ENCODE measurements at regions not wholly inside any gene's neighbourhood (a gene's known extent, or its start where the extent isn't known, plus 50 kb on each side); places are given as distances from the start of the nearest gene placed in this dataset.

- H3K4me3 ChIP-seq (ENCODE audit: low read depth in 2 of 2, low read length in 2 of 2): no peak overlapping the region
- in situ Hi-C loops (cut with HindIII; ENCODE audit: low pct_unique_long_range_greater_than_20kb, low sequenced_read_pairs) (no loop called here), intact Hi-C loops (cut with micrococcal nuclease; ENCODE audit: unreplicated experiment) (no loop called here)
- CTCF ChIA-PET: no interaction called here
- no peak for ATAC-seq
- no peaks in the 10 kb centered on the region for H3K36me3 ChIP-seq (ENCODE audit: control insufficient read depth, insufficient read depth, low read length)
- POLR2A ChIA-PET: no interaction called here
- no peak overlapping the region; the same call in 1 of the 2 replicates for H3K27ac ChIP-seq (ENCODE audit: low read length)
- peaks cover 6% of the 10 kb centered on the region; the same call in 1 of the 2 replicates for H3K9me3 ChIP-seq (ENCODE audit: control insufficient read depth, insufficient read depth, low read depth, low read length)
- H3K4me1 ChIP-seq (ENCODE audit: control insufficient read depth, insufficient read depth, low read length): no peaks in the 10 kb centered on the region
- H3K27me3 ChIP-seq (ENCODE audit: control insufficient read depth, insufficient read depth, low read length): no peaks in the 10 kb centered on the region
- TF ChIP-seq, protein P1, sequence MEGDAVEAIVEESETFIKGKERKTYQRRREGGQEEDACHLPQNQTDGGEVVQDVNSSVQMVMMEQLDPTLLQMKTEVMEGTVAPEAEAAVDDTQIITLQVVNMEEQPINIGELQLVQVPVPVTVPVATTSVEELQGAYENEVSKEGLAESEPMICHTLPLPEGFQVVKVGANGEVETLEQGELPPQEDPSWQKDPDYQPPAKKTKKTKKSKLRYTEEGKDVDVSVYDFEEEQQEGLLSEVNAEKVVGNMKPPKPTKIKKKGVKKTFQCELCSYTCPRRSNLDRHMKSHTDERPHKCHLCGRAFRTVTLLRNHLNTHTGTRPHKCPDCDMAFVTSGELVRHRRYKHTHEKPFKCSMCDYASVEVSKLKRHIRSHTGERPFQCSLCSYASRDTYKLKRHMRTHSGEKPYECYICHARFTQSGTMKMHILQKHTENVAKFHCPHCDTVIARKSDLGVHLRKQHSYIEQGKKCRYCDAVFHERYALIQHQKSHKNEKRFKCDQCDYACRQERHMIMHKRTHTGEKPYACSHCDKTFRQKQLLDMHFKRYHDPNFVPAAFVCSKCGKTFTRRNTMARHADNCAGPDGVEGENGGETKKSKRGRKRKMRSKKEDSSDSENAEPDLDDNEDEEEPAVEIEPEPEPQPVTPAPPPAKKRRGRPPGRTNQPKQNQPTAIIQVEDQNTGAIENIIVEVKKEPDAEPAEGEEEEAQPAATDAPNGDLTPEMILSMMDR (IDR thresholded peaks at IDR 0.05): no peak
- TF ChIP-seq SIN3A (IDR thresholded peaks at IDR 0.05; ENCODE audit: borderline replicate concordance, insufficient read depth, low read depth, low read length) (no peak), TCF7L2 (IDR thresholded peaks at IDR 0.05; ENCODE audit: low read depth, low read length) (no peak)
- no peak for DNase-seq (ENCODE audit: low read depth, low spot score)
- BruUV-seq (replicated peaks): no TSS peak
Measured at GRCh38 chr10:33101392-33101787, 143.4 kb upstream of the ITGB1 start.

- Histone ChIP-seq H3K27ac (ENCODE audit: low read length) (peak overlapping the region; percentile 10; the same call in 1 of the 2 replicates), H3K27me3 (ENCODE audit: control insufficient read depth, insufficient read depth, low read length) (no peaks in the 10 kb centered on the region), H3K36me3 (ENCODE audit: control insufficient read depth, insufficient read depth, low read length) (no peaks in the 10 kb centered on the region), H3K9me3 (ENCODE audit: control insufficient read depth, insufficient read depth, low read depth, low read length) (peaks cover 6% of the 10 kb centered on the region; the same call in 1 of the 2 replicates), H3K4me3 (ENCODE audit: low read depth in 2 of 2, low read length in 2 of 2) (no peak overlapping the region), H3K4me1 (ENCODE audit: control insufficient read depth, insufficient read depth, low read length) (no peaks in the 10 kb centered on the region)
- TF ChIP-seq SIN3A (IDR thresholded peaks at IDR 0.05; ENCODE audit: borderline replicate concordance, insufficient read depth, low read depth, low read length) (no peak), REST (IDR thresholded peaks at IDR 0.05; ENCODE audit: insufficient read depth in 1 of 2, low read depth in 2 of 2, low read length in 1 of 2) (no peak), POLR2AphosphoS5 (IDR thresholded peaks at IDR 0.05; ENCODE audit: low read depth, low read length) (no peak)
- TF ChIP-seq, protein P1 (IDR thresholded peaks at IDR 0.05): no peak
- BruUV-seq (replicated peaks): no TSS peak
- ChIA-PET POLR2A (no interaction called here), CTCF (no interaction called here)
- DNase-seq (ENCODE audit: low read depth, low spot score): no peak
- intact Hi-C loops (cut with micrococcal nuclease; ENCODE audit: unreplicated experiment): no loop called here
- in situ Hi-C loops (cut with HindIII; ENCODE audit: low pct_unique_long_range_greater_than_20kb, low sequenced_read_pairs): no loop called here
- ATAC-seq: no peak
Measured at GRCh38 chr10:33100781-33101391, 142.9 kb upstream of the ITGB1 start.
